Activated naive CD8-positive, alpha-beta T cell treated with anti-CD3 and anti-CD28 coated beads, Interleukin-2, amount 10 ng/mL, durations not matched to agents 7 days and 5 days (primary cell): ENCODE measurements at regions not wholly inside any gene's neighbourhood (a gene's known extent, or its start where the extent isn't known, plus 50 kb on each side); places are given as distances from the start of the nearest gene placed in this dataset.

Experiments used
- ATAC-seq: fragments of 150-1000 bp; cut with Tn5 transposase; one replicate; pipeline ENCODE4 v1.10.0; 2021; ENCODE audit warnings: low read depth, moderate library complexity
- POLR2A ChIA-PET: fragments of 350-600 bp; sonication (Branson Sonifier 250); formaldehyde crosslinking; loops from one replicate; lab custom pipeline; 2021; ENCODE audit warnings: antibody characterized with exemption; lab: Charles Lee
- DNase-seq: peaks from one replicate; pipeline ENCODE4 v3.0.0; 2021
- H3K27ac Mint-ChIP-seq: one replicate; pipeline ENCODE4 v1.8.0; 2022; ENCODE audit warnings: mild to moderate bottlenecking, mixed read lengths
- H3K27me3 Mint-ChIP-seq: one replicate; pipeline ENCODE4 v1.8.0; 2022; ENCODE audit warnings: mild to moderate bottlenecking, moderate library complexity, mixed read lengths
- H3K36me3 Mint-ChIP-seq: one replicate; pipeline ENCODE4 v1.8.0; 2021; ENCODE audit warnings: mild to moderate bottlenecking, mixed read lengths
- H3K4me1 Mint-ChIP-seq: one replicate; pipeline ENCODE4 v1.8.0; 2021; ENCODE audit warnings: mixed read lengths
- H3K4me3 Mint-ChIP-seq: one replicate; pipeline ENCODE4 v1.8.0; 2022; ENCODE audit warnings: mild to moderate bottlenecking, moderate library complexity, mixed read lengths
- H3K9me3 Mint-ChIP-seq: one replicate; pipeline ENCODE4 v1.8.0; 2021; ENCODE audit warnings: mixed read lengths

DNA sequence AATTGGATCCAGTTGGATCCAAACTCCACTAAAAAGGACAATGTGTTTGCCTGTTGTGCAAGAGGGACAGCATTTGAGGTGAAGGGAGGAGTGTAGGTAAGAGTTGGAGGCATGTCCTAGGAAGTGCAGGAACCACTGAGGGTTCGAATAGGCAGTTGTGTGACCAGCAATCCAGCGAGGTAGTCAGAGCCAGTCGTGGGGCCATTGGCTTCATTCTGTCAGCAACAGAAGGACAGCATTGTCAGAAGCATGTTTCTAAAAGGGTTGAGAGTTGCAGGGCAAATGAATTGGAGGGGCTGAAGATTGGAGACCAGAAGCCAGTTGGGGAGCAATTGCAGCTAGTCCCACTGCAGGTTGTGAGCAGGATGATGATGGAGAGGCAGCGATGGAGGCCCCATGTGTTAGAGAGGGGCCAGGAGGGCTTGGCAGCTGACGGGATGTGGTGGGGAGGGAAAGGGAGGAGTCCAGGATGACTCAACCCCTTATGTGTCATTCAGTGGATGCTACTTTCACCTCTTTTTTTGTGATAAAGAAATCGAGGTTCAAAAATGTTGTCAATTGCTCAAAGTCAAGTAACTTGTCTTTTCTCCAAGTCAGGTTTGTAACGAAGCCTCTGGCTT, 96.7 kb upstream of the SIX3 start:
- DNase-seq (no peak), ATAC-seq (no peak)
- no peak overlapping the region for H3K4me3 Mint-ChIP-seq
- no peak overlapping the region for H3K27ac Mint-ChIP-seq
- H3K36me3 Mint-ChIP-seq: no peaks in the 10 kb centered on the region
- peaks cover 4% of the 10 kb centered on the region for H3K4me1 Mint-ChIP-seq
- peaks cover 22% of the 10 kb centered on the region for H3K27me3 Mint-ChIP-seq
- no peaks in the 10 kb centered on the region for H3K9me3 Mint-ChIP-seq
- POLR2A ChIA-PET: no interaction called here

DNA sequence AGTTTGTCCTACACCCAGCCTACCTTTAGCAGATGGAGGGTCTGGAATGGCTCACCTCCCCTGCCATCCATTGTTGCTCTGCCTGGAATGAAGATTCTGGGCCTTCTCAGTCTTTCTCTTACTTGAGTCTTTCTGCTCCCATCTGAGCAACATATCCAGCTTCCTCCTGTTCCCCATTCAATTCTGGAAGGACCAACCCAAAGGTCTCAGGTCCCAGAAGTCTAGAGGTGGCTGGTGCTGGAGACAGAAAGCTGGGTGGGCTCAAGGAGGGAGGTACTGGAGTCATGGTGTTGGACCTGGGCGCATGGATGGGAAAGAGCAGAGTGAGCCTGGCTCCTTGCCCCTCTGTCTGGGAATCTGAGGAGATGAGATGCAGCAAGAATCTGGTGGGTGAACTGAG, 93.5 kb upstream of the SIX3 start:
- ATAC-seq: no peak
- POLR2A ChIA-PET: no interaction called here
- Mint-ChIP-seq H3K27me3 (peaks cover 31% of the 10 kb centered on the region), H3K4me3 (no peak overlapping the region), H3K36me3 (no peaks in the 10 kb centered on the region), H3K9me3 (no peaks in the 10 kb centered on the region), H3K4me1 (peaks cover 4% of the 10 kb centered on the region), H3K27ac (no peak overlapping the region)
- no peak for DNase-seq

DNA sequence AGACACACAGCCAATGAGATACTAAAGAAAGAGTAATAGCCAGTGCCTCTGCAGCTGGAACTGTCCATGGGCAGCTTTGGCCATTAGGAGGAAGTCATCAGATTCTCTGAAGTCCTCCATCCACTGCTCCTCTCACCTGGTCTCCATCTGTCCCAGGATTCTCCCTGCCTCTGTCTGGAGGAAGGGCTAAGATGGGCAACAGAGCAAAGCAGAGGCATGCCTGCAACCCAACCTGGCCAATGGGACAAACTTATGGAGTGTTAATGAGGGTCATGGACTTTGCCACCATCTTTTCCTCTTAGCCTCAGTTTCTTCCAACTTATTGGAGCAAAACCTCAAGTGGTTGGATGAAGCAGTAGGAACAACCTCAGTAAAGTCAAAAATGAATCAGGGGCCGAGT, 91.5 kb upstream of the SIX3 start:
- POLR2A ChIA-PET: no interaction called here
- DNase-seq: no peak
- H3K4me3 Mint-ChIP-seq: no peak overlapping the region
- H3K27ac Mint-ChIP-seq: no peak overlapping the region
- no peak for ATAC-seq
- peaks cover 4% of the 10 kb centered on the region for H3K4me1 Mint-ChIP-seq
- no peaks in the 10 kb centered on the region for H3K9me3 Mint-ChIP-seq
- peaks cover 31% of the 10 kb centered on the region for H3K27me3 Mint-ChIP-seq
- no peaks in the 10 kb centered on the region for H3K36me3 Mint-ChIP-seq

DNA sequence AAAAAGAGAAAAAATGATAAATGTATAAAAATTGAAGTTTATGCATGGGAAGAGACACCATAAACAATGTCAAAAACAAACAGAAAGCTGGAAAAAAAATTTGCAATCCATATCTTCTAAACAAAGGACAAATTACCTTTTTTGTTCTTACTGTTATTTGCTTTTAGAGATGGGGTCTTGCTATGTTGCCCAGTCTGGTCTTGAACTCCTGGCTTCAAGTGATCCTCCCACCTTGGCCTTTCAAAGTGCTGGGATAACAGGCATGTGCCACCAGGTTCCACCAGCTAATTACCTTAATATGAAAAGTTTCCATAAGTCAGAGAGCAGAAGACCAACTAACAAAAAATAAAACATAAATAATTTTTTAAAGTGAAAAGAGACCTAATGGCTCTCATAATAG, 90.0 kb upstream of the SIX3 start:
- no peak overlapping the region for H3K4me3 Mint-ChIP-seq
- DNase-seq (no peak), ATAC-seq (no peak)
- no peaks in the 10 kb centered on the region for H3K9me3 Mint-ChIP-seq
- no peaks in the 10 kb centered on the region for H3K36me3 Mint-ChIP-seq
- H3K27ac Mint-ChIP-seq: no peak overlapping the region
- H3K4me1 Mint-ChIP-seq: peaks cover 4% of the 10 kb centered on the region
- H3K27me3 Mint-ChIP-seq: peaks cover 33% of the 10 kb centered on the region
- POLR2A ChIA-PET: no interaction called here

DNA sequence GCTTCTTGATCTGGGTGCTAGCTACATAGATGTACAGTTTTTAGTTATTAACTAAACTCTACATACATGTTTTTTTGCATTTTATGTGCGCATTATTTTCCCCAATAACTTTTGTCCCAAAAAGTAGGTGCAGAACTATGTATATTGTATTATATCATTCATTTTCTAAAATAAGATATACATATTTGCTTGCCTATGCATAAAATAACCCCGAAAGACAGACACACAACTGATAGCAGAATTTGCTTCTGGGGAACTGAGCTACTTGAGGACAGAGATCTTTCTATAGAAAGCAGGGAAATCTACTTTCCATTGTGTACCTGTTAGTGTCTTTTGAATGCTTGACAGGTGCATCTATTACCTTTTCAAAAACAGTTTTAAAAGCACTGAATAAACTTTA, 88.9 kb upstream of the SIX3 start:
- Mint-ChIP-seq H3K27me3 (peaks cover 34% of the 10 kb centered on the region), H3K4me1 (peaks cover 4% of the 10 kb centered on the region), H3K4me3 (no peak overlapping the region), H3K27ac (no peak overlapping the region), H3K36me3 (no peaks in the 10 kb centered on the region), H3K9me3 (no peaks in the 10 kb centered on the region)
- POLR2A ChIA-PET: no interaction called here
- no peak for ATAC-seq
- no peak for DNase-seq

DNA sequence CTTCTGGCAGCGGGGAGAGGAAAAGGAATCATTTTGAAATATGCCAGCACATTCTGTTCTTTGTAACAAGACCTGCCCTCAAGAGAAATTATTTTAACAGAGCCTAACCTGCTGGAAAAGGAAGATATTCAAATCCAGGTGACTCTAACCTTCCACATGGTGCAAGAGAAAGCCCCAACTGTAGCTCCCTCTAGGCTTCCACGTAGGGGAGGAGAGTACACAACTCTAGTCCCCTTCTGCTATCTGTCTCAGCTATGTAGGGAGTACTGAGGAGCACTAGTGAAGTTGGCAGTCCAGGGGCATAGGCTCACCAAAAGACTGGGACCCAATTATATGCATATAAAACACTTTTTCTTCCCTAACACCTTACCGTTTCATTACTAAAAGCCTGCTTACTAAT, 82.2 kb upstream of the SIX3 start:
- H3K4me1 Mint-ChIP-seq: no peaks in the 10 kb centered on the region
- no peak for DNase-seq
- H3K27me3 Mint-ChIP-seq: peaks cover 54% of the 10 kb centered on the region

DNA sequence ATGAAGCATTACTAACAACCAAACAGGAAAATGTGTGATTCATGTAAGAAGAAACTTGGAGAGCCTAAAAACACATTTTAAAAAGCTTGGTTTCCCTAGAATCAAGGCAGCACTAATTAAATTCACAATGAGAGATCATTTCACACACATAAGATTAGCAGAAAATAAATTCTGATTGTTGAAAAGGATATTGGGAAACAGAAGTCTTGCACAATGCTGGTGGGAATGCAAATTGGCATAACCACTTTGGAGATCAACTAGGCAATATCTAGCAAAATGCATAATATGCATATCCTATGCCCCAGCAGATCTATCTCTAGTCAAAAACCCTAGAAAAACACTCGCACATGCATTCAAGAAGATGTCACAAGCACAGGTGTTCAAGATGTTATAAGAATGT, 75.3 kb upstream of the SIX3 start:
- ATAC-seq: no peak
- POLR2A ChIA-PET: no interaction called here
- Mint-ChIP-seq H3K27me3 (peaks cover 44% of the 10 kb centered on the region), H3K4me1 (no peaks in the 10 kb centered on the region), H3K9me3 (no peaks in the 10 kb centered on the region), H3K4me3 (no peak overlapping the region), H3K27ac (no peak overlapping the region), H3K36me3 (no peaks in the 10 kb centered on the region)
- no peak for DNase-seq

More for the DNA sequence above, 82.2 kb upstream of the SIX3 start:
- Mint-ChIP-seq H3K27ac (no peak overlapping the region), H3K4me3 (no peak overlapping the region), H3K9me3 (peaks cover 5% of the 10 kb centered on the region), H3K36me3 (no peaks in the 10 kb centered on the region)
- no peak for ATAC-seq
- POLR2A ChIA-PET: no interaction called here

DNA sequence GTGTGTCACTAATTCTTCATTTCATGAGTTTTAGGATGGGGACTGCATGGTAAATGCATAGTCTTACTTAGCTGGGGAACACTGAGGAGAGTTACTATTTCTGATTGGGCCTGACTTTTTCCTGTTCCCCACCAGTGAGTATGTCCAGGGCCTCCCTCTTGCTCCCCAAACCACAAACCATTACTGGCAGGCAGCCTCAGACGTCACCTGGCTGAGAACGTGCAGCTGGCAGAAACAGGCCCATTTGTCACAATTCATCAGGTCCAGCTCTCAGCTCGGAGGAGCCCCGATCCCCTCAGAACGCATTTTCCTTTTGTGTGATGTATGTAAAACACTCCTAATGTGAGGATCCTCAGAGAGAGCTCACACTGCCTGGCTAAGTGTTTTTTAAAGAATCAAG, 71.7 kb upstream of the SIX3 start:
- ATAC-seq: no peak
- POLR2A ChIA-PET: no interaction called here
- H3K4me3 Mint-ChIP-seq: no peak overlapping the region
- no peaks in the 10 kb centered on the region for H3K9me3 Mint-ChIP-seq
- DNase-seq: no peak
- H3K4me1 Mint-ChIP-seq: no peaks in the 10 kb centered on the region
- peaks cover 33% of the 10 kb centered on the region for H3K27me3 Mint-ChIP-seq
- H3K36me3 Mint-ChIP-seq: no peaks in the 10 kb centered on the region
- no peak overlapping the region for H3K27ac Mint-ChIP-seq

DNA sequence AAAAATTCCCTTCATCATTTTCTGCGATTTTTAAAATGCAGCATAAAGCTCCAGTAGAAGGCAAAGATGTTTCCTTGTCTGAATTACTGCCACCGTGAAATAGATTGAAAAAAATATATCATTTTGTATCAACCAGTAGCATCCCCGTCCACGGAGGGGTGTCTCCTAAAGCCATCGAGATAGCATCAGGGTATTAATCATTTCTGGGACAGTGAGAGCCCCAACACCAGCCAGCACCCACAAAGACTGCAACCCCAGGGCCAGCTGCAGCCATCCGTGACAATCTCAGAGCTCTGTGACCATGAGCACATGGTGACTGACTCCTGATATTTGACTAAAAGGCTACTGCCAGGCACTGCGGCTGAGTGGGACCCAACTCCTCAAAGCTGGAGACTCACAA, 64.1 kb upstream of the SIX3 start:
- Mint-ChIP-seq H3K27me3 (peaks cover 16% of the 10 kb centered on the region), H3K27ac (no peak overlapping the region), H3K9me3 (peaks cover 10% of the 10 kb centered on the region), H3K4me1 (no peaks in the 10 kb centered on the region), H3K4me3 (no peak overlapping the region), H3K36me3 (no peaks in the 10 kb centered on the region)
- no peak for DNase-seq
- POLR2A ChIA-PET: no interaction called here
- ATAC-seq: no peak

DNA sequence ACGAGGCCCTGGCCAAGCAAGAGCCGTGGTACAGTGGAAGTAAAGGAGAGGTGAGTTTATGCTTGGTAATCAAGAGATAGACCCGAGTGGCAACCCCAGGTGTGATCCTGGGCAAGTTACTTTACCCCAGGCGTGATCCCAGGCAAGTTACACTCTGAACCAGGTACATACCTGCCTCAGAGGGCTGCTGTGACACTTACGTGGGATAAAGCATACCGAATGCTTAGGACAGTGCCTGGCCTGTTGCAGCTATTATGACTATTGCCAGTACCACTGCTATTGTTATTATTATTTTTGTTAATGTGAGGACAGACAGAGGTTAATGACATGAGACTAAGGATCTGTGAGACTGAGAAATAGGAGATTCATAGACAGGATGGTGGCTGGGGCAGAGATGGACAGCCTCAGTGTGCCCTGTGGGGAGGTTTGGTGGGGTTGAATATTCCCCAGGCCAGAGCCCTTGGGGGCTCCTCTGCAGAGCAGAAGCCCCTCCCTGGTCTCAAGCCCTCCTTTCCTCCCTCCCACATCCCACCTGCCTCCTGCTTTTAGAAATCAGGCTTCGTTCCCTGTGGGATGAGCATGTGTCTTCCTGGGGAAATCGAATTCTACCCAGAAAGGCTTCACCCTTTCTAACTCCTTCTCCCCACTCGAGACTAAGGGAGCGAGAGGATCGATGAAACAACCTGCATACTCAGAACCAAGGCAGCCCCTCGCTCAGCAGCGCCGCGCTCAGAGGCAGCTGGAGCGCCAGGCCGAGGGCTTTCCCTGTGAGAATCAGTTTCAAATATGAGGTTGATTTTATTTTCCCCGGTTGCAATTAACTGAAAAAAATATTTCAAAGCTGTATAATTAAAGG, 62.0 kb upstream of the SIX3 start:
- Mint-ChIP-seq H3K4me3 (no peak overlapping the region), H3K27me3 (peaks cover 15% of the 10 kb centered on the region), H3K4me1 (no peaks in the 10 kb centered on the region), H3K36me3 (no peaks in the 10 kb centered on the region), H3K27ac (no peak overlapping the region), H3K9me3 (peaks cover 10% of the 10 kb centered on the region)
- ATAC-seq (no peak), DNase-seq (no peak)
- POLR2A ChIA-PET: no interaction called here

DNA sequence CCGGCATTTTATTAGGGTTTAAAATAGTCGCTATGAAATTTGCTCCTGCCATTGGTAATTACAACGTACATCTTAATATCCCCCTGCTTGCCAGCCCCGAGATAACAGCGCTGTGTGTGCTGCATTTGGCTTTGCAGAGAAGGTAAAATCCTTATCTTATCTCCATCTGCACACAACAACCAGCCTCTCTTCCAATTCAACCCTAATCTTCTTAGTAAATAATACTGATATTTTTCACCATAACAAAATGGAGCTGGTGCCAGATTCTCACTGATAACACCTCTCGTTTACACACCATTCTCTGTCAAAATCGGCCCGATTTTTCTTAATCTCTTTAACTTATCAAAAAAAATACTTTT, 61.4 kb upstream of the SIX3 start:
- Mint-ChIP-seq H3K9me3 (peaks cover 9% of the 10 kb centered on the region), H3K36me3 (no peaks in the 10 kb centered on the region), H3K27me3 (peaks cover 17% of the 10 kb centered on the region), H3K4me3 (no peak overlapping the region), H3K27ac (no peak overlapping the region), H3K4me1 (no peaks in the 10 kb centered on the region)
- POLR2A ChIA-PET: no interaction called here
- no peak for ATAC-seq
- no peak for DNase-seq

DNA sequence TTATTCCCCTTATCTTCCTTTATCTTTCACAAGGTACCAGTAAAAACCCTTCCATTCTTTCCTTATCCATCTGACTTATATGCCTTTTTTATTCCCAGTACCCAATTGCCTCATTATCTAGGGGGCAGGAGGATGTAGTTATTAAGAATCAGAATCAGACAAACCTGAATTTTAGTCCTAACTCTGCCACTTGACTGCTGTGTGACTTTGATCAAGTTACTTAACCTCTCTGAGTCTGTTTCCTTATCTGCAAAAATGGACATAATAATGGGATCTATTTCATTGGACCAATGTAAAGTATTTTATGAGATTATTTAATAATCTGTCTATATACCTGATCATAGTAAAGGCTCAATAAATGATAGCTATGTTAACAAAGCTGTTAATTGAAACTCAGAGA, 59.6 kb upstream of the SIX3 start:
- Mint-ChIP-seq H3K27me3 (peaks cover 13% of the 10 kb centered on the region), H3K4me3 (no peak overlapping the region), H3K4me1 (no peaks in the 10 kb centered on the region), H3K27ac (no peak overlapping the region), H3K9me3 (no peaks in the 10 kb centered on the region), H3K36me3 (no peaks in the 10 kb centered on the region)
- DNase-seq (no peak), ATAC-seq (no peak)
- POLR2A ChIA-PET: no interaction called here

DNA sequence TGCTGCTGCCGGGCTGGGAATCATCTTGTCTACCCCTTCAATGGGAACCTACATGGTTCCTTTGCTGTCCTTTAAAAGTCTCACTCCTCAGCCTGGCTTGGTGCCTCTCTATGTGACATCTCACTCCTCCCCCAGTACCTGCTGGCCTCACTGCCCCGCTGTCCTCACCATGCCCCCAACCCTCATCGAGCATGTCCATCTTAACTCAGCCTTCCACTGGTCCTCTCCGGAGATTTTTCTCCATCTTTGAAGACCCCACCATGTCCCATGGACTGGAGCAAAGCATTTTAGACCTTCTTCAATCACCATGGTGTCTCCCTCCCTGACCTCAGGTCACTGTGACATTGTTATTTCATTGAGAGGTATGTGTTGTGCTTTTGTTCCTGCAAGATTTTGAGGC, 58.1 kb upstream of the SIX3 start:
- H3K9me3 Mint-ChIP-seq: no peaks in the 10 kb centered on the region
- H3K4me3 Mint-ChIP-seq: no peak overlapping the region
- no peak for DNase-seq
- peaks cover 16% of the 10 kb centered on the region for H3K27me3 Mint-ChIP-seq
- H3K36me3 Mint-ChIP-seq: no peaks in the 10 kb centered on the region
- no peak for ATAC-seq
- POLR2A ChIA-PET: no interaction called here
- H3K27ac Mint-ChIP-seq: no peak overlapping the region
- H3K4me1 Mint-ChIP-seq: no peaks in the 10 kb centered on the region

DNA sequence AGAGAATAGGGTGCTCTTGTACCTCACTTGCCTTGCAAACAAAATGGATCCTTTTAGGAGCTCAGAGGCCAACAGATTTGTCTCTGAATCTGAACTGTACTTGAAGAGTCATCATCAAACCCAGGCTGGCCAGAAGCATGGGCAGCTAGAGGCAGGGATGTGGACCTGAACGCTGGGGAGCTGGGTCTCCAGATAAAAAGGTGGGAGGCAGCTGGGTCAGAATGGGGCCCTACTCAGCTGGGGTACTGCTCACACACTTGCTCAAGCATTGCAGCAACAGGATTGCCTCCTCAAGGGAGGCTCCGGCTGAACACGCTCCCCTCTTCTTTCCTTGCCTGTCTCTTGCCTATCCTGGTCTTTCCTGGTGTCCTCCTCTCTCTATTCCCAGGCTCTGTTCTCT, 57.3 kb upstream of the SIX3 start:
- no peak overlapping the region for H3K27ac Mint-ChIP-seq
- ATAC-seq: no peak
- no peaks in the 10 kb centered on the region for H3K4me1 Mint-ChIP-seq
- H3K27me3 Mint-ChIP-seq: peaks cover 19% of the 10 kb centered on the region
- no peak overlapping the region for H3K4me3 Mint-ChIP-seq
- POLR2A ChIA-PET: no interaction called here
- no peaks in the 10 kb centered on the region for H3K36me3 Mint-ChIP-seq
- no peaks in the 10 kb centered on the region for H3K9me3 Mint-ChIP-seq
- no peak for DNase-seq
